K562 (cell line): ENCODE measurements at regions not wholly inside any gene's neighbourhood (a gene's known extent, or its start where the extent isn't known, plus 50 kb on each side); places are given as distances from the start of the nearest gene placed in this dataset.

ENCODE experiments used
- ATAC-seq: fragments of 200-7000 bp; cut with Tn5 transposase; 3 replicates; pipeline ENCODE4 v1.9.1; 2020; ENCODE audit warnings: moderate library complexity
- BruUV-seq: library from RNA; stranded (reverse); fragments of 400-500 nt; replicated peaks from 2 replicates; lab custom pipeline; 2021; lab: Mats Ljungman, UMichigan
- CTCF ChIA-PET: fragments of 300-600 bp; formaldehyde crosslinking; extraction: SDS; loops from one replicate; lab custom pipeline; 2021; ENCODE audit warnings: low intra/inter-chr PET ratio; lab: Yijun Ruan, JAX
- POLR2A ChIA-PET: fragments of 300-600, 350-650 bp; sonication (Branson Sonifier 250); formaldehyde crosslinking; extraction: SDS; loops from one replicate; lab custom pipeline; 2021; ENCODE audit warnings: antibody characterized with exemption, inconsistent platforms; lab: Yijun Ruan, JAX
- DNase-seq, 4 experiments: peaks; one replicate each; pipeline versions ENCODE4 v3.0.0 to v3.0.0-alpha.2; 2011 to 2018; ENCODE audit warnings: low spot score in 3 of 4, mixed read lengths in 3 of 4; ENCODE audit errors: extremely low read depth in 1 of 4
- FAIRE-seq: peaks from 2 replicates; lab custom pipeline; 2011; peaks lifted over from hg19 to GRCh38; lab: Jason Lieb, UNC
- H2AFZ ChIP-seq: 2 replicates; pipeline ENCODE4 v1.6.0; 2011; ENCODE audit warnings: low read depth, low read length, control low read depth, inconsistent platforms
- H3K27ac ChIP-seq: fragments of 200-600 bp; 3 replicates; pipeline ENCODE4 v1.8.0; 2011; ENCODE audit warnings: low read depth, mild to moderate bottlenecking, control low read depth, inconsistent platforms, low read length, moderate library complexity, mixed read lengths; ENCODE audit errors: extremely low read depth
- H3K27me3 ChIP-seq, 2 experiments: fragments of 300-600 bp in 1 of 2; 2 replicates in 1 of 2; 3 replicates in 1 of 2; pipeline versions ENCODE4 v1.6.0 to v1.8.0; 2011; ENCODE audit warnings: inconsistent platforms in 2 of 2, low read length in 2 of 2, mild to moderate bottlenecking in 1 of 2, mixed read lengths in 1 of 2, moderate library complexity in 1 of 2; ENCODE audit not compliant: control insufficient read depth in 2 of 2, insufficient read depth in 2 of 2
- H3K36me3 ChIP-seq: fragments of 300-600 bp; 3 replicates; pipeline ENCODE4 v1.8.0; 2011; ENCODE audit warnings: mild to moderate bottlenecking, low read length, inconsistent platforms; ENCODE audit not compliant: control insufficient read depth, insufficient read depth
- H3K4me1 ChIP-seq, 2 experiments: fragments of 200-600 bp in 1 of 2; replicated peaks in 1 of 2; 2 replicates in 1 of 2; 3 replicates in 1 of 2; pipeline versions ENCODE4 v1.5.1 to v1.8.0; 2011; ENCODE audit warnings: inconsistent platforms in 2 of 2, low read length in 2 of 2, mild to moderate bottlenecking in 1 of 2, mixed read lengths in 1 of 2, moderate library complexity in 1 of 2; ENCODE audit not compliant: control insufficient read depth in 2 of 2, insufficient read depth in 2 of 2
- H3K4me2 ChIP-seq: 2 replicates; pipeline ENCODE4 v1.6.1; 2011; ENCODE audit warnings: low read length, control low read depth, inconsistent platforms, mixed read lengths; ENCODE audit not compliant: insufficient read depth
- H3K4me3 ChIP-seq: fragments of 200-600 bp; sonication (generic), shearing (Covaris generic); 2 replicates; pipeline ENCODE4 v1.5.1; 2016; ENCODE audit warnings: control low read depth, inconsistent platforms
- H3K79me2 ChIP-seq: fragments of 200-600 bp; 3 replicates; pipeline ENCODE4 v1.8.0; 2011; ENCODE audit warnings: low read length, inconsistent platforms; ENCODE audit not compliant: control insufficient read depth, insufficient read depth
- H3K9ac ChIP-seq, 2 experiments: 2 replicates each; pipeline versions ENCODE4 v1.6.0 to v1.6.1; 2011; ENCODE audit warnings: low read depth in 2 of 2, low read length in 2 of 2, control low read depth in 1 of 2, inconsistent platforms in 1 of 2, mild to moderate bottlenecking in 1 of 2, mixed read lengths in 1 of 2; ENCODE audit not compliant: insufficient read depth in 1 of 2
- H3K9me1 ChIP-seq: one replicate; pipeline ENCODE4 v1.6.0; 2011; ENCODE audit warnings: inconsistent platforms, mild to moderate bottlenecking, low read length, moderate library complexity; ENCODE audit not compliant: control insufficient read depth, insufficient read depth
- H3K9me3 ChIP-seq: replicated peaks from 2 replicates; pipeline ENCODE4 v1.5.1; 2011; ENCODE audit warnings: low read depth, low read length, inconsistent platforms; ENCODE audit not compliant: control insufficient read depth, insufficient read depth
- H4K20me1 ChIP-seq: replicated peaks from 2 replicates; pipeline ENCODE4 v1.6.1; 2011; ENCODE audit warnings: low read length, inconsistent platforms, mixed read lengths; ENCODE audit not compliant: control insufficient read depth, insufficient read depth
- CTBP1 ChIP-seq: fragments of 450-650 bp; IDR thresholded peaks from 2 replicates; pipeline ENCODE4 v1.6.1; 2016; ENCODE audit warnings: borderline replicate concordance
- CTCF ChIP-seq, 3 experiments: IDR thresholded peaks in 2 of 3; conservative IDR thresholded peaks in 1 of 3; 2 replicates each; pipeline ENCODE4 v1.5.1; 2011 to 2012; ENCODE audit warnings: low read length in 3 of 3, mild to moderate bottlenecking in 3 of 3, control low read depth in 2 of 3, improper control_type of control experiment in 1 of 3, inconsistent platforms in 1 of 3, low read depth in 1 of 3, mixed read lengths in 1 of 3, moderate library complexity in 1 of 3; ENCODE audit not compliant: insufficient read depth in 2 of 3
- E2F1 ChIP-seq: sonication (generic); formaldehyde crosslinking; IDR thresholded peaks from 2 replicates; pipeline ENCODE4 v1.8.1; 2023; ENCODE audit warnings: mild to moderate bottlenecking, missing genetic modification reagents, moderate library complexity
- MAFG ChIP-seq: fragments of 450-650 bp; conservative IDR thresholded peaks from 2 replicates; pipeline ENCODE4 v1.6.1; 2016; ENCODE audit warnings: missing genetic modification characterization, missing compliant biosample characterization
- MGA ChIP-seq: fragments of 450-650 bp; IDR thresholded peaks from 2 replicates; pipeline ENCODE4 v1.6.1; 2016; ENCODE audit warnings: mild to moderate bottlenecking, moderate library complexity
- MXI1 ChIP-seq: IDR thresholded peaks from 2 replicates; pipeline ENCODE4 v1.6.1; 2011; ENCODE audit warnings: low read depth, mild to moderate bottlenecking, improper control_type of control experiment, low read length
- RAD21 ChIP-seq, 2 experiments: fragments of 250-450 bp in 1 of 2; fragments of 450-650 bp in 1 of 2; sonication (Bioruptor Pico) in 1 of 2; formaldehyde crosslinking in 1 of 2; IDR thresholded peaks in 1 of 2; conservative IDR thresholded peaks in 1 of 2; 2 replicates each; pipeline versions ENCODE4 v1.4.0 to v1.8.0; 2020 to 2022; ENCODE audit warnings: mild to moderate bottlenecking in 2 of 2, moderate library complexity in 1 of 2
- WGBS: fragments of 100-300 bp; shearing (Covaris generic); methylation state at CpG from one replicate; pipeline ENCODE4 v1.1.6; 2016; ENCODE audit warnings: low coverage, mixed read lengths; ENCODE audit not compliant: insufficient coverage; ENCODE audit errors: missing lambda C conversion rate; 5-methylcytosine and 5-hydroxymethylcytosine counted together
- in situ Hi-C: fragments of 300-500 bp; cut with MboI; formaldehyde crosslinking; loops from 4 replicates; pipeline ENCODE4 v1.15.0; 2018; ENCODE audit warnings: inconsistent platforms, mixed read lengths
- intact Hi-C: fragments of 100-400 bp; cut with micrococcal nuclease; formaldehyde crosslinking; loops from 2 replicates; pipeline ENCODE4 v1.14.2; 2022

- ChIA-PET POLR2A (no interaction called here), CTCF (no interaction called here)
- in situ Hi-C loops (no loop called here), intact Hi-C loops (loop anchor here (5.0 kb wide), 1 partner anchor 48 kb away; no protein-coding TSS in a partner anchor)
- H3K4me1 ChIP-seq, result no peaks in the 10 kb centered on the region; a peak in 1 of 5 replicates
- ATAC-seq, result no peak; the same call in 2 of the 3 replicates
- H3K9me3 ChIP-seq, result no peaks in the 10 kb centered on the region
- no peak overlapping the region for H3K27ac ChIP-seq
- no peaks in the 10 kb centered on the region for H3K9me1 ChIP-seq
- peak in 1 of 4 experiments; percentile 6 for DNase-seq
- no peaks in the 10 kb centered on the region for H3K79me2 ChIP-seq
- H3K9ac ChIP-seq, result no peak overlapping the region
- H3K4me2 ChIP-seq, result no peak overlapping the region
- no peak overlapping the region for H3K4me3 ChIP-seq
- no peaks in the 10 kb centered on the region for H3K27me3 ChIP-seq
- H2AFZ ChIP-seq, result 0 out of 2 replicates have a peak overlapping the region, but pooled peaks have one; percentile 6
- no peaks in the 10 kb centered on the region for H3K36me3 ChIP-seq
- H4K20me1 ChIP-seq, result no peaks in the 10 kb centered on the region
- WGBS, result 32% methylated on average over 6 of the region's 6 CpGs
- FAIRE-seq, result no peak
- no TSS peak for BruUV-seq
- TF ChIP-seq CTCF (IDR thresholded peaks at IDR 0.05 in 2 of 3, conservative IDR thresholded peaks at IDR 0.05 in 1 of 3; ENCODE audit: insufficient read depth in 2 of 3, low read depth in 1 of 3, low read length in 3 of 3), result peak in 2 of 3 experiments; percentile 11; a peak in 1 of 6 replicates
- no peak for TF ChIP-seq MXI1
- no peak for TF ChIP-seq MAFG (tag)
- no peak for TF ChIP-seq CTBP1
- TF ChIP-seq E2F1 (CRISPR knock-in tag), result no peak
- TF ChIP-seq RAD21 (CRISPR knock-in tag; conservative IDR thresholded peaks at IDR 0.05 in 1 of 2, IDR thresholded peaks at IDR 0.05 in 1 of 2), result peak in 1 of 2 experiments; percentile 36; a peak in 1 of 4 replicates
- TF ChIP-seq MGA, result no peak
Measured at GRCh38 chr11:109994907-109995306, 98.3 kb upstream of the ZC3H12C start.
